Neural cell (in vitro differentiated cells): ENCODE measurements at regions not wholly inside any gene's neighbourhood (a gene's known extent, or its start where the extent isn't known, plus 50 kb on each side); places are given as distances from the start of the nearest gene placed in this dataset.

ENCODE experiments used
- H2AFZ ChIP-seq: fragments of 200-600, 300-800 bp; sonication (generic), shearing (Covaris generic); 2 replicates; pipeline ENCODE4 v1.6.0; 2014; ENCODE audit warnings: low read depth, mild to moderate bottlenecking, antibody characterized with exemption, low read length, moderate library complexity
- H3F3A ChIP-seq: fragments of 200-600 bp; shearing (Covaris generic); 2 replicates; pipeline ENCODE4 v1.6.1; 2016; ENCODE audit warnings: mild to moderate bottlenecking, moderate library complexity, mixed read lengths, antibody characterized with exemption, low read length; ENCODE audit not compliant: insufficient read depth, poor library complexity, severe bottlenecking
- H3K27ac ChIP-seq: fragments of 200-600, 300-800 bp; sonication (generic), shearing (Covaris generic); 2 replicates; pipeline ENCODE4 v1.5.1; 2014; ENCODE audit warnings: mild to moderate bottlenecking, low read length, moderate library complexity
- H3K27me3 ChIP-seq: fragments of 300-800, 200-600 bp; sonication (generic), shearing (Covaris generic); 2 replicates; pipeline ENCODE4 v1.6.0; 2014; ENCODE audit warnings: mild to moderate bottlenecking, low read depth, low read length, moderate library complexity; ENCODE audit not compliant: insufficient read depth
- H3K36me3 ChIP-seq: fragments of 300-800, 200-600 bp; sonication (generic), shearing (Covaris generic); 2 replicates; pipeline ENCODE4 v1.5.1; 2014; ENCODE audit warnings: mild to moderate bottlenecking, antibody characterized with exemption, low read length, moderate library complexity; ENCODE audit not compliant: insufficient read depth
- H3K4me2 ChIP-seq: fragments of 300-800, 200-600 bp; sonication (generic), shearing (Covaris generic); 2 replicates; pipeline ENCODE4 v1.6.0; 2014; ENCODE audit warnings: mild to moderate bottlenecking, low read length
- H3K4me3 ChIP-seq: fragments of 300-800, 200-600 bp; sonication (generic), shearing (Covaris generic); 2 replicates; pipeline ENCODE4 v1.5.1; 2014; ENCODE audit warnings: mild to moderate bottlenecking, low read length, moderate library complexity
- H3K79me2 ChIP-seq: fragments of 200-600 bp; shearing (Covaris generic); replicated peaks from 2 replicates; pipeline ENCODE4 v1.6.0; 2014; ENCODE audit warnings: mild to moderate bottlenecking, low read length, moderate library complexity; ENCODE audit not compliant: insufficient read depth
- H3K9ac ChIP-seq: fragments of 300-800, 200-600 bp; sonication (generic), shearing (Covaris generic); 2 replicates; pipeline ENCODE4 v1.6.1; 2016; ENCODE audit warnings: mild to moderate bottlenecking, low read length, mixed read lengths
- H3K9me2 ChIP-seq: fragments of 200-600 bp; shearing (Covaris generic); 2 replicates; pipeline ENCODE4 v1.6.1; 2016; ENCODE audit warnings: mild to moderate bottlenecking, low read length, mixed read lengths; ENCODE audit not compliant: insufficient read depth
- H3K9me3 ChIP-seq: fragments of 200-600, 300-800 bp; sonication (generic), shearing (Covaris generic); 2 replicates; pipeline ENCODE4 v1.6.1; 2016; ENCODE audit warnings: mild to moderate bottlenecking, mixed run types, low read length, moderate library complexity, mixed read lengths
- H4K20me1 ChIP-seq: fragments of 200-600 bp; shearing (Covaris generic); 2 replicates; pipeline ENCODE4 v1.6.1; 2016; ENCODE audit warnings: mild to moderate bottlenecking, mixed run types; ENCODE audit not compliant: insufficient read depth
- CTCF ChIP-seq: fragments of 450-650 bp; IDR thresholded peaks from 2 replicates; pipeline ENCODE4 v1.5.1; 2014; ENCODE audit warnings: antibody characterized with exemption, mild to moderate bottlenecking, moderate library complexity; ENCODE audit not compliant: poor library complexity, severe bottlenecking
- EP300 ChIP-seq: fragments of 450-650 bp; conservative IDR thresholded peaks from 2 replicates; pipeline ENCODE4 v1.6.1; 2014; ENCODE audit warnings: antibody characterized with exemption, mild to moderate bottlenecking, moderate library complexity; ENCODE audit not compliant: poor library complexity, severe bottlenecking
- EZH2 ChIP-seq: fragments of 200-600, 300-800 bp; shearing (Covaris generic), sonication (generic); IDR thresholded peaks from 2 replicates; pipeline ENCODE4 v1.6.1; 2014; ENCODE audit warnings: antibody characterized with exemption, low read length, borderline replicate concordance, mild to moderate bottlenecking; ENCODE audit not compliant: insufficient read depth, poor library complexity, severe bottlenecking
- MXI1 ChIP-seq: fragments of 450-650 bp; conservative IDR thresholded peaks from 2 replicates; pipeline ENCODE4 v1.6.1; 2014; ENCODE audit warnings: antibody characterized with exemption, mild to moderate bottlenecking; ENCODE audit not compliant: poor library complexity, severe bottlenecking
- POLR2AphosphoS5 ChIP-seq: IDR thresholded peaks from 2 replicates; pipeline ENCODE4 v1.6.1; 2012
- RAD21 ChIP-seq: fragments of 450-650 bp; conservative IDR thresholded peaks from 2 replicates; pipeline ENCODE4 v1.6.1; 2014; ENCODE audit warnings: antibody characterized with exemption, mild to moderate bottlenecking, moderate library complexity
- REST ChIP-seq: IDR thresholded peaks from 2 replicates; pipeline ENCODE4 v1.6.1; 2012; ENCODE audit warnings: borderline replicate concordance
- SMC3 ChIP-seq: fragments of 450-650 bp; conservative IDR thresholded peaks from 2 replicates; pipeline ENCODE4 v1.6.1; 2014; ENCODE audit warnings: antibody characterized with exemption, mild to moderate bottlenecking, moderate library complexity; ENCODE audit not compliant: poor library complexity
- TAF1 ChIP-seq: IDR thresholded peaks from 2 replicates; pipeline ENCODE4 v1.6.1; 2012; ENCODE audit warnings: low read depth

DNA sequence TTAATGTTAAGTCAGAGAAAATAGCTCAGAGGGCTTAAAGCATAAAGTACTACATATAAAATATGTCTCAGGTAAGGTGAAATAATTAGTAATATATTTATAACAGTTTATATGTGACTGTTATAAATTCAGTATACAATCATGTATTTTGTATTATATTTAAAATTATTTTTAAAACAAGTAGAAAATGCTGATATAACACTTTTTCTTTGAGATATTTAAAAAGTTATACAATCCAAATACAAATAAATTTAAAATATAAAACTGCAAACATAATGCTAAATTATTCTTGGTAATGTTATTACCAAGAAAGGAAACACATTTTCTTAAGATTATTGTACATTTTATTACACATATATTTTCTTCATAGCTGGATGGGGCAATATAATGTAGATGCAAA, 539.9 kb upstream of the CDH9 start:
- no peaks in the 10 kb centered on the region for H4K20me1 ChIP-seq
- no peaks in the 10 kb centered on the region for H3K9me2 ChIP-seq
- TF ChIP-seq MXI1 (no peak), EP300 (no peak), POLR2AphosphoS5 (no peak), TAF1 (no peak), RAD21 (no peak), CTCF (no peak), SMC3 (no peak), REST (no peak), EZH2 (no peak)
- no peak overlapping the region for H3K27ac ChIP-seq
- no peaks in the 10 kb centered on the region for H3F3A ChIP-seq
- peaks cover 3% of the 10 kb centered on the region for H3K9me3 ChIP-seq
- H3K4me2 ChIP-seq: no peak overlapping the region
- no peaks in the 10 kb centered on the region for H3K36me3 ChIP-seq
- H3K27me3 ChIP-seq: no peaks in the 10 kb centered on the region
- no peak overlapping the region for H2AFZ ChIP-seq
- no peak overlapping the region for H3K4me3 ChIP-seq
- H3K79me2 ChIP-seq: no peaks in the 10 kb centered on the region
- H3K9ac ChIP-seq: no peak overlapping the region

GRCh38 chr5:27571681-27572080, 533.3 kb upstream of the CDH9 start:
- H3K36me3 ChIP-seq: no peaks in the 10 kb centered on the region
- no peak overlapping the region for H3K4me3 ChIP-seq
- no peaks in the 10 kb centered on the region for H3K9me2 ChIP-seq
- no peaks in the 10 kb centered on the region for H3K27me3 ChIP-seq
- no peaks in the 10 kb centered on the region for H3K79me2 ChIP-seq
- no peak overlapping the region for H3K4me2 ChIP-seq
- H4K20me1 ChIP-seq: no peaks in the 10 kb centered on the region
- H3K9me3 ChIP-seq: no peaks in the 10 kb centered on the region
- no peaks in the 10 kb centered on the region for H3F3A ChIP-seq
- H3K27ac ChIP-seq: no peak overlapping the region
- no peak overlapping the region for H3K9ac ChIP-seq
- no peak for TF ChIP-seq EZH2
- no peak for TF ChIP-seq MXI1
- TF ChIP-seq CTCF: no peak
- no peak for TF ChIP-seq TAF1
- no peak for TF ChIP-seq REST
- TF ChIP-seq POLR2AphosphoS5: no peak
- TF ChIP-seq RAD21: no peak
- TF ChIP-seq EP300: no peak
- no peak for TF ChIP-seq SMC3
- no peak overlapping the region for H2AFZ ChIP-seq
